DOHH2 (cell line): ENCODE measurements at regions not wholly inside any gene's neighbourhood (a gene's known extent, or its start where the extent isn't known, plus 50 kb on each side); places are given as distances from the start of the nearest gene placed in this dataset.

ENCODE experiments used
- EZH2phosphoT487 ChIP-seq: fragments of 200-600 bp; sonication (generic); IDR thresholded peaks from 2 replicates; pipeline ENCODE4 v1.6.1; 2017; ENCODE audit warnings: borderline replicate concordance, mild to moderate bottlenecking, antibody characterized with exemption, low read length, moderate library complexity, mixed read lengths
- TF ChIP-seq, protein P1 (sequence below): fragments of 200-600 bp; sonication (generic); IDR thresholded peaks from one replicate; pipeline ENCODE4 v1.5.1; 2014; ENCODE audit warnings: antibody characterized with exemption, mild to moderate bottlenecking, low read depth, low read length; ENCODE audit not compliant: poor library complexity, severe bottlenecking

DNA sequence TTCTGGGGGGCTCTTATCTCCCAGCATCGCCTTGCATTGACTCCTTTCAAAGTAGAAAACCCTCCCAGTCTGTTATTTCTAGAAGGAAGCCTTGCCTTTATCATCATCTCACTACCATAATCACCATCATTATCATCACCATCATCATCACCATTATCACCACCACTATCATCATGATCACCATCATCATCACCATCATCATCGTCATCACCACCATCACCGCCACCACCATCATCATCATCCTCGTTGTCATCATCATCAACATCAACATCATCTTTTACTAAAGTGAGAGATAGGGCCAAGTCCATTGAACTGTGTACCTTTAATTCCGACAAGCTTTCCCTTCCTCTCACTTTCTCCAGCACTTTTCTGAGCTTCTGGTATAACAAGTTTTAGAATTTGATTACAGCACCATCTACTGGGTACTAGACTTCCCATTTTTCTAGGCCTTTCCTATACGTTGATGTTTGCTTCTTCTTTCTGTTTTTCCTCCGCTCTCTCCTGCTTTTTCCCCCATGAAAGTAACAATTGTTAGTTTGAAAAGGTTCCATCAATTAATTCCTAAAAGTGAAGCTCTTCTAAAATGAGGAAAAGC lies 226.4 kb downstream of the BUB3 start:
- TF ChIP-seq, protein P1, sequence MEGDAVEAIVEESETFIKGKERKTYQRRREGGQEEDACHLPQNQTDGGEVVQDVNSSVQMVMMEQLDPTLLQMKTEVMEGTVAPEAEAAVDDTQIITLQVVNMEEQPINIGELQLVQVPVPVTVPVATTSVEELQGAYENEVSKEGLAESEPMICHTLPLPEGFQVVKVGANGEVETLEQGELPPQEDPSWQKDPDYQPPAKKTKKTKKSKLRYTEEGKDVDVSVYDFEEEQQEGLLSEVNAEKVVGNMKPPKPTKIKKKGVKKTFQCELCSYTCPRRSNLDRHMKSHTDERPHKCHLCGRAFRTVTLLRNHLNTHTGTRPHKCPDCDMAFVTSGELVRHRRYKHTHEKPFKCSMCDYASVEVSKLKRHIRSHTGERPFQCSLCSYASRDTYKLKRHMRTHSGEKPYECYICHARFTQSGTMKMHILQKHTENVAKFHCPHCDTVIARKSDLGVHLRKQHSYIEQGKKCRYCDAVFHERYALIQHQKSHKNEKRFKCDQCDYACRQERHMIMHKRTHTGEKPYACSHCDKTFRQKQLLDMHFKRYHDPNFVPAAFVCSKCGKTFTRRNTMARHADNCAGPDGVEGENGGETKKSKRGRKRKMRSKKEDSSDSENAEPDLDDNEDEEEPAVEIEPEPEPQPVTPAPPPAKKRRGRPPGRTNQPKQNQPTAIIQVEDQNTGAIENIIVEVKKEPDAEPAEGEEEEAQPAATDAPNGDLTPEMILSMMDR = peak; percentile 44
- no peak for TF ChIP-seq EZH2phosphoT487
